ENCODE measurements at regions not wholly inside any gene's neighbourhood (a gene's known extent, or its start where the extent isn't known, plus 50 kb on each side); places are given as distances from the start of the nearest gene placed in this dataset.

- no peak overlapping the region for H3K9ac ChIP-seq (ENCODE audit: low read depth, low read length)
These were observed 193.3 kb downstream of the RBFOX3 start for GRCh38 chr17:79417476-79417988.

DNA sequence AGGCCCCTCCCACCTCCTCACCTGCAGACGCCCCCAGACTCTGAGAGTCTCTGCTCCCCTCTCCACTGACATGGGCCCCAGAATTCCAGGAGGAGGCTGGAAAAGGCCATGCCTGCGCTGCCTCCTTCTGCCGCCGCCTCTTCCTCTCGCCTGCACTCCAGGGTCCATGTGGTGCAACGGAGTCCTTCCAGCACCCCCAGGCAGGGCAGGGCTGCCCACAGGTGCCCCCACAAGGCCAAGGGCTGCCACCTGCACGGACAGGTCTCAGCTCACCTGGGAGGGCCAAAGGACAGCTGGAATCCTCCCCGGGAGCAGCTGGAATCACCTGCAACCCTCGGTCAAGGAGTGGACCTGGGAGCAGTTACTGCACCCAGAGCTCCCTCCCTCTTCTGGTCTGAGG, 194.9 kb downstream of the RBFOX3 start:
- no peak overlapping the region for H3K4me3 ChIP-seq (ENCODE audit: low read length)
- H3K9ac ChIP-seq (ENCODE audit: low read depth, low read length), result no peak overlapping the region
- no peaks in the 10 kb centered on the region for H3K36me3 ChIP-seq (ENCODE audit: insufficient read depth, low read length)
- no peak overlapping the region for H3K4me2 ChIP-seq (ENCODE audit: low read length)
- no peaks in the 10 kb centered on the region for H3K4me1 ChIP-seq (ENCODE audit: control insufficient read depth, insufficient read depth, low read length)
- no peaks in the 10 kb centered on the region for H3K9me3 ChIP-seq (replicated peaks; ENCODE audit: low read length)
- peaks cover 49% of the 10 kb centered on the region for H3K27me3 ChIP-seq (ENCODE audit: control insufficient read depth, insufficient read depth, low read length)

More at GRCh38 chr17:79417476-79417988, 193.3 kb downstream of the RBFOX3 start:
- Histone ChIP-seq H3K36me3 (ENCODE audit: insufficient read depth, low read length) (no peaks in the 10 kb centered on the region), H3K4me2 (ENCODE audit: low read length) (no peak overlapping the region), H3K9me3 (replicated peaks; ENCODE audit: low read length) (no peaks in the 10 kb centered on the region), H3K4me3 (ENCODE audit: low read length) (no peak overlapping the region), H3K4me1 (ENCODE audit: control insufficient read depth, insufficient read depth, low read length) (no peaks in the 10 kb centered on the region), H3K27me3 (ENCODE audit: control insufficient read depth, insufficient read depth, low read length) (peaks cover 49% of the 10 kb centered on the region)

GRCh38 chr17:79415365-79415764, 195.5 kb downstream of the RBFOX3 start:
- no peak overlapping the region for H3K4me3 ChIP-seq (ENCODE audit: low read length)
- H3K27me3 ChIP-seq (ENCODE audit: control insufficient read depth, insufficient read depth, low read length), result peaks cover 49% of the 10 kb centered on the region
- no peaks in the 10 kb centered on the region for H3K9me3 ChIP-seq (replicated peaks; ENCODE audit: low read length)
- H3K4me1 ChIP-seq (ENCODE audit: control insufficient read depth, insufficient read depth, low read length), result no peaks in the 10 kb centered on the region
- no peaks in the 10 kb centered on the region for H3K36me3 ChIP-seq (ENCODE audit: insufficient read depth, low read length)
- H3K9ac ChIP-seq (ENCODE audit: low read depth, low read length), result no peak overlapping the region
- no peak overlapping the region for H3K4me2 ChIP-seq (ENCODE audit: low read length)

DNA sequence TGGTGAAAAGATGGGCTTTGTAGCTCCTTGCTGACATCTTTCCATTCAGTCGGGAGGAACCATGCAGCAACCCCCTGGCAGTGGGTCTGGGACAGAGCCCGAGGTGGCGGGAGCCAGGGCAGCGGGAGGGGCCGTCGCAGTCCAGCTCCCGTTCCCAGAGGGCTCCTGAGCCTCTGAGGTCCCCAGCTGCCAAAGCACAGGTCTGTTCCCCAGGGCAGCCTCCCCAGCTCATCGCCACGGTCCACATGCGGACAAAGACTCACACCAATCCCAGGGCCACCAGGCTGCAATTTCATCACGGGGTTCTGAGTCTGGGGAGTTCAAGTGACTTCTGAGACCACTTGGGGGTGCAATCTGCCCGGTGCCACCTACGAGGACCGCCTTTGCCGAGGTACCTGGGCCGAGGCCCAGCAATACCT, 196.0 kb downstream of the RBFOX3 start:
- no peaks in the 10 kb centered on the region for H3K4me1 ChIP-seq (ENCODE audit: control insufficient read depth, insufficient read depth, low read length)
- no peak overlapping the region for H3K4me2 ChIP-seq (ENCODE audit: low read length)
- no peaks in the 10 kb centered on the region for H3K9me3 ChIP-seq (replicated peaks; ENCODE audit: low read length)
- peaks cover 55% of the 10 kb centered on the region for H3K27me3 ChIP-seq (ENCODE audit: control insufficient read depth, insufficient read depth, low read length)
- H3K4me3 ChIP-seq (ENCODE audit: low read length), result no peak overlapping the region
- H3K36me3 ChIP-seq (ENCODE audit: insufficient read depth, low read length), result no peaks in the 10 kb centered on the region
- no peak overlapping the region for H3K9ac ChIP-seq (ENCODE audit: low read depth, low read length)

DNA sequence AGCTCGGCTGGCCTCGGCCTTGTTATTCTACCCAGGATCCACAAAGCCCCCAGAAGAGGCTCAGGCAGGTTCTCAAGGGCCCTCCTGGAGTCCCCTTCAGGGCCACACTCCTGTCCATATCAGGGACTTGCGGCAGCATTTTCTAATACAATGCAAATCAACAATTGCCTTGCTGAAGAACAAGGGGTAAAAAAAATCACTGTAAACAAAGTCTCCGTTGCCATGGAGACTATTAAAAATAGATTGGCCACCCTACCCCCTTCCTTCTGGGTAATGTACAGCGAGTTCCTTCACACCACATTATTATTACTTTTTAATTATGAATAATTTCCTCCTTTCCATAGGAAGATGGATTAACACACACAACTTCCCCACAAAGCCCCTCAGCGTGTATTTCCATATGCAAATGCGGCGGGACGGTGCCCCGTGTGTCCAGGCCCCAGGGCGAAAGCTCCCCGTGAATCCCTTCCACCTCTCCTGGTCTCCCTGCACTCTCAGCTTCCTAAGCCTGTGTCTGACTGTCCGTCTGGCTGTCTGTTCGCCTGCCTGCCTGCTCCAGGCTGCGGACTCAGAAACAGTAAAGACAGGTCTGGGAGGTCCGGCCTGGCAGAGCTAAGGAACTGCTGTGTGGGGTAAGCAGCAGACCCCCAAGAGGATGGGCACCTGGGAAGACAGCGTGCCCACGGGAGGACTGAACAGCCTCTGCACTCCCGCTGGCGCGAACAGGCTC, 196.6 kb downstream of the RBFOX3 start:
- Histone ChIP-seq H3K9me3 (replicated peaks; ENCODE audit: low read length) (no peaks in the 10 kb centered on the region), H3K36me3 (ENCODE audit: insufficient read depth, low read length) (no peaks in the 10 kb centered on the region), H3K9ac (ENCODE audit: low read depth, low read length) (no peak overlapping the region)

GRCh38 chr17:79413611-79414010, 197.2 kb downstream of the RBFOX3 start:
- no peaks in the 10 kb centered on the region for H3K36me3 ChIP-seq (ENCODE audit: insufficient read depth, low read length)
- no peaks in the 10 kb centered on the region for H3K9me3 ChIP-seq (replicated peaks; ENCODE audit: low read length)
- no peaks in the 10 kb centered on the region for H3K4me1 ChIP-seq (ENCODE audit: control insufficient read depth, insufficient read depth, low read length)
- peaks cover 61% of the 10 kb centered on the region for H3K27me3 ChIP-seq (ENCODE audit: control insufficient read depth, insufficient read depth, low read length)
- H3K4me3 ChIP-seq (ENCODE audit: low read length), result no peak overlapping the region
- H3K4me2 ChIP-seq (ENCODE audit: low read length), result no peak overlapping the region
- H3K9ac ChIP-seq (ENCODE audit: low read depth, low read length), result no peak overlapping the region

More for the DNA sequence above, 196.6 kb downstream of the RBFOX3 start:
- Histone ChIP-seq H3K4me2 (ENCODE audit: low read length) (no peak overlapping the region), H3K4me3 (ENCODE audit: low read length) (no peak overlapping the region), H3K4me1 (ENCODE audit: control insufficient read depth, insufficient read depth, low read length) (no peaks in the 10 kb centered on the region), H3K27me3 (ENCODE audit: control insufficient read depth, insufficient read depth, low read length) (peaks cover 58% of the 10 kb centered on the region)

DNA sequence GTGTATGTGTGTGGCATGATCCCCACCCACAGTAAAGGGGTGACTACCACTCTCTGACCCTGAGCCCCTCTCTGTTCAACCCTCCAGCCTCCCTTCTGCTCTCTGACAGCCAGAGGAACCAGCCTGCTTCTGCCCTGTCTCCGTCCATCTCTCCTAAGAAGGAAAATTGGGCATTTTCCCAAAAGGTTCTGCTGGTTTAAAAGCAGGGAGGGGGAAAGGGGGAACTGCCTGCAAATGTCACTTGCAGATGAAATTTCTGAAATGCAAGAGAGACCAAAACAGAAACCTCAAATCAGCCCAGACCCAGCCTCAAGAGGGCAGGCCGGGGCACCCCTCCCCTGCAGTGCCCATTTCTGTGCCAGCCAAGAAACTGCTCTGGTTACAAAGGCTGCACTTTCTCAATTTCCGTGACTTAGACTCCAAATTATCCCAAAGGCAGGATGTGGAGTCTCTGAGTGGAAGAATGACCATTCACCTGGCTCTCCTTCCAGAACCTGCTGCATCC, 197.9 kb downstream of the RBFOX3 start:
- no peaks in the 10 kb centered on the region for H3K36me3 ChIP-seq (ENCODE audit: insufficient read depth, low read length)
- H3K4me2 ChIP-seq (ENCODE audit: low read length), result no peak overlapping the region
- H3K4me3 ChIP-seq (ENCODE audit: low read length), result no peak overlapping the region
- H3K9me3 ChIP-seq (replicated peaks; ENCODE audit: low read length), result no peaks in the 10 kb centered on the region
- H3K9ac ChIP-seq (ENCODE audit: low read depth, low read length), result no peak overlapping the region
- no peaks in the 10 kb centered on the region for H3K4me1 ChIP-seq (ENCODE audit: control insufficient read depth, insufficient read depth, low read length)
- peaks cover 68% of the 10 kb centered on the region for H3K27me3 ChIP-seq (ENCODE audit: control insufficient read depth, insufficient read depth, low read length)

- no peaks in the 10 kb centered on the region for H3K9me3 ChIP-seq (replicated peaks; ENCODE audit: low read length)
- H3K27me3 ChIP-seq (ENCODE audit: control insufficient read depth, insufficient read depth, low read length), result peaks cover 68% of the 10 kb centered on the region
- H3K36me3 ChIP-seq (ENCODE audit: insufficient read depth, low read length), result no peaks in the 10 kb centered on the region
- no peak overlapping the region for H3K9ac ChIP-seq (ENCODE audit: low read depth, low read length)
- H3K4me2 ChIP-seq (ENCODE audit: low read length), result no peak overlapping the region
- no peaks in the 10 kb centered on the region for H3K4me1 ChIP-seq (ENCODE audit: control insufficient read depth, insufficient read depth, low read length)
- H3K4me3 ChIP-seq (ENCODE audit: low read length), result no peak overlapping the region
These were observed 198.7 kb downstream of the RBFOX3 start for GRCh38 chr17:79412110-79412509.

GRCh38 chr17:79411419-79411818, 199.4 kb downstream of the RBFOX3 start:
- H3K4me1 ChIP-seq (ENCODE audit: control insufficient read depth, insufficient read depth, low read length), result no peaks in the 10 kb centered on the region
- no peak overlapping the region for H3K9ac ChIP-seq (ENCODE audit: low read depth, low read length)
- no peaks in the 10 kb centered on the region for H3K9me3 ChIP-seq (replicated peaks; ENCODE audit: low read length)
- H3K4me2 ChIP-seq (ENCODE audit: low read length), result no peak overlapping the region
- no peak overlapping the region for H3K4me3 ChIP-seq (ENCODE audit: low read length)
- peaks cover 70% of the 10 kb centered on the region for H3K27me3 ChIP-seq (ENCODE audit: control insufficient read depth, insufficient read depth, low read length)
- H3K36me3 ChIP-seq (ENCODE audit: insufficient read depth, low read length), result no peaks in the 10 kb centered on the region

- H3K36me3 ChIP-seq (ENCODE audit: insufficient read depth, low read length), result no peaks in the 10 kb centered on the region
- H3K9me3 ChIP-seq (replicated peaks; ENCODE audit: low read length), result no peaks in the 10 kb centered on the region
- H3K4me1 ChIP-seq (ENCODE audit: control insufficient read depth, insufficient read depth, low read length), result no peaks in the 10 kb centered on the region
- no peak overlapping the region for H3K4me2 ChIP-seq (ENCODE audit: low read length)
- no peak overlapping the region for H3K9ac ChIP-seq (ENCODE audit: low read depth, low read length)
- H3K4me3 ChIP-seq (ENCODE audit: low read length), result no peak overlapping the region
- H3K27me3 ChIP-seq (ENCODE audit: control insufficient read depth, insufficient read depth, low read length), result peaks cover 72% of the 10 kb centered on the region
These were observed 200.2 kb downstream of the RBFOX3 start for GRCh38 chr17:79410681-79411080.

DNA sequence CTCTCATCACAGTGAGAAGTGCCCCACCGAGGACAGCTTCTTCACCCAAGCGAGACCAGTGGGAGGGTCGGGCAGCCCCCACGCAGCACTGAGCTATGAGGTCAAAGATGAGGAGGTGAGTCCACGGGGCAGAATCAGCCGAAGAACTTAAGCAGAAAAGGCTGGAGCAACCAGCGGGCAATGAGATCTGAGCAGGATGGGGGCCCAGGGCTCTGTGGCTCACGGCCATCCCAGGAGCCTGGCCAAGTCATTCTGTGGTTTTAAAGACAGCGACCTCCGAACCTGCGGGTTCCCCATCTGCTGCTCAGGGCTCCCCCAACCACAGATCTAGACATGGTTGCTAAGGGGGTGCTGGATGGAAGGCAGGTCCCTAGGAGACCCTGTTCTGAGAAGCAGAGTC, 202.6 kb downstream of the RBFOX3 start:
- H3K36me3 ChIP-seq (ENCODE audit: insufficient read depth, low read length), result no peaks in the 10 kb centered on the region

GRCh38 chr17:79407385-79407784, 203.5 kb downstream of the RBFOX3 start:
- no peaks in the 10 kb centered on the region for H3K36me3 ChIP-seq (ENCODE audit: insufficient read depth, low read length)
- no peak overlapping the region for H3K4me3 ChIP-seq (ENCODE audit: low read length)
- peaks cover 58% of the 10 kb centered on the region for H3K27me3 ChIP-seq (ENCODE audit: control insufficient read depth, insufficient read depth, low read length)

More for the DNA sequence above, 202.6 kb downstream of the RBFOX3 start:
- Histone ChIP-seq H3K9ac (ENCODE audit: low read depth, low read length) (no peak overlapping the region), H3K4me1 (ENCODE audit: control insufficient read depth, insufficient read depth, low read length) (no peaks in the 10 kb centered on the region), H3K4me3 (ENCODE audit: low read length) (no peak overlapping the region), H3K4me2 (ENCODE audit: low read length) (no peak overlapping the region), H3K9me3 (replicated peaks; ENCODE audit: low read length) (no peaks in the 10 kb centered on the region), H3K27me3 (ENCODE audit: control insufficient read depth, insufficient read depth, low read length) (peaks cover 55% of the 10 kb centered on the region)

More at GRCh38 chr17:79407385-79407784, 203.5 kb downstream of the RBFOX3 start:
- Histone ChIP-seq H3K9ac (ENCODE audit: low read depth, low read length) (no peak overlapping the region), H3K4me1 (ENCODE audit: control insufficient read depth, insufficient read depth, low read length) (no peaks in the 10 kb centered on the region), H3K4me2 (ENCODE audit: low read length) (no peak overlapping the region), H3K9me3 (replicated peaks; ENCODE audit: low read length) (no peaks in the 10 kb centered on the region)
